HG03575 (cell line): ENCODE measurements at regions not wholly inside any gene's neighbourhood (a gene's known extent, or its start where the extent isn't known, plus 50 kb on each side); places are given as distances from the start of the nearest gene placed in this dataset.

Source experiments
- ATAC-seq: cut with Tn5 transposase; IDR thresholded peaks from one replicate; pipeline ENCODE4 v1.9.1; 2021; ENCODE audit not compliant: unreplicated experiment, insufficient number of reproducible peaks, low FRiP score; ENCODE audit errors: extremely low read depth

DNA sequence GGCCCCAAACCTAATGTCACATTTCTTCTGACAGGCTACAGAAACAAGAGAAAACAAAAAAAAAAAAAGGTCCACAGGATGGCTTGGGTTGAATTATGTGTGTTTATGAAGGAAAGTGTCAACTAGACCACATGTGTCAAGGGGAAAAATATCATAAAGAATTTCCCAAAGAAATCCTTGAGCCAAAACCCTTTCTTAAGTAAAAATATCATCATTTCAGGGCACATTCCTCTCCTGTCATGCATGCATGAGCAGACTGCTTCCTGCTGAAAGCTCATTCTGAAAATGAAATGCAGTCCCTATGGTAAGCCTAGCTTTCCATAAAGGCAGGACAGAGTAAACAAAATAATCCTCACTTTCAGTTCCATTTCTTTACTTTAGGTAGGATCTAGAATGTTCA is 85.7 kb upstream of the RBBP8 start:
- ATAC-seq = no peak

DNA sequence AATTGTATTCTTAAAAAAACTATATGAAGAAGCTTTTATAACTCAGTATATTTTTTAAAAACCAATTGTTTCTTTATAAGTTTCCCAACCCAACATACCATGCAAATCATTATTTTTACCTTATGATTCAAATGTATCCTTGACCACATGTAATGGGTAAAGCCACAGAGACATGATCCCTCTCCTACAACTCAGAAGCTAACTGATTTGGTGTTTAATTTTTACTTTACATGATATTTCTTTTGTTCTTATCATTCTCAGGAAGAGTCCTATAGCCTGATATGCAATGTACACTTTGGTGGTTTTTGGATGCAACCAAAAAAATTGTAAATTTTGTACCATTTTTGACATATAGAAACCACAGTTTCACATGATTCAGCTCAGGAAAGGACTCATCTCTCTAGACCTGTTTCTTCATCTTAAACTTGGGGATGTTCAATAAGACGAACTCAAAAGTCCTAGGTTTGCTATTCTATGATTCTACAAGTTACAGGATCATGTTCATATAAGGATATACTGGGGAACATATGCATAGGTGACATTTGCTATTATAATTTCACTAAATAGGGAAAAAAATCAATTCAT is 85.2 kb upstream of the RBBP8 start:
- no peak for ATAC-seq

DNA sequence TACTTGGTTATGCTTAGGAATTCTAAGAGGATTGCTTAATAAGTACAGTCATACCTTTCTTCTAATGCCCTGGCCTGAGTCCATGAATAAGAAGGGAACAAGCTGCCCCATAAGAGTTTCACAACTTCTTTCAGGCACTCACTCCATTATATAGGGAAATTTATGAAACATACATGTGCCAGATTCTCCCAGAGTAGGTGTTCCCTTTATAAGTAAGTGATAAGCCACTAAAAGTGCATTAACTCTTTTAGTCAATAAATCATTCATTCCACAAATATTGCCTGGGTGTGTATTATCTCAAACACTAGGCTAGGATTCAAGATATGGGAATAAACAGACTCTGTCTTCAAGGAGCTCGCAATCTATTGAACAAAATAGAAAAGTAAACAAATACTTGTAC is 84.5 kb upstream of the RBBP8 start:
- ATAC-seq = no peak

DNA sequence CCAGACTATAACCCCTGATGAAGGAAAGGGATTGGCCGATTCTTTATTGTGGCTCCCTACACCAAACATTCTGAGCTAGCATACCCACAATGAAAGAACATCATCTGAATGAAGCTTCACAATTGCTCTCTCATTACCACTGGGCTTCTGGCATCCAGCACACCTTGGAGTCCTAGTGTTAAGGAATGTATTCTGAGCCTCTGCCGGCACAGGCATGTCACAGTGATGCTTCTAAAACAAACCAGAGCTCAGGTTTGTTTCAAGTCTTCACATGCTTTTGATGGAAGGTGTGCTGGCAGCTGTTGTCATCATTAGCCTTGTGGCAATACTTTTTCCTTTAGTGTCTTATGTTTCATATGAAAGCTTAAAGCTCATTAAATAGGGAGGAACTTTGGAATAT is 76.3 kb upstream of the RBBP8 start:
- no peak for ATAC-seq

DNA sequence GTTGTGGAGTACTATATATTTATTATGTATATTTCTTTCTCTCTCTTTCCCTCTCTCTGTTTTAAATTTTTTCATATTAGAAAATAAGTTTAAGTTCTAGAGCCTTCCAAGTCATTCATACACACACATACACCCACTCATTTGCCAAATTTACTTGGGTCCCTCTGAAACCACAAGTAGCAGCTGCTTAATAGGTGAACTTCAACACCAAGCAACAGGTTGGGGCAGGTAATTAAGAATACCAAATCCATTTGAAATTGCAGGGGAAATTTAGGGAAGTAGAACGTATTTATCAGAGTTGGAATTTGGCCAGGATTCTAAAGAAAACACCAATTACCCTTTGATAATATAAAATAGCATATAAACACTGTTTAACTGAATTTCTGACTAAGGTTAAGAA is 75.0 kb upstream of the RBBP8 start:
- ATAC-seq = no peak

DNA sequence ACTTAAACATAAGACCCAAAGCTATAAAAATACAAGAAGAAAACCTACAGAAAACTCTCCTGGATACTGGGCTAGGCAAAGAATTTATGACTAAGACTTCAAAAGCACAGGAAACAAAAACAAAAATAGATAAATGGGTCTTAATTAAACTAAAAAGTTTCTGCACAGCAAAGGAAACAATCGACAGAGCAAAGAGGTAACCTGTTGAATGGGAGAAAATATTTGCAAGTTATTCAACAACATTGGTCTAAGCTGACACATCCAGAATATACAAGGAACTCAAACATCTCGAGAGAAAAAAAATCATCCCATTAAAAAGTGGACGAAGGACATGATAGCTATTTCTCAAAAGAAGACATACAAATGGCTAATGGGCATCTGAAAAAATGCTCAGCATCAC is 72.3 kb upstream of the RBBP8 start:
- no peak for ATAC-seq

DNA sequence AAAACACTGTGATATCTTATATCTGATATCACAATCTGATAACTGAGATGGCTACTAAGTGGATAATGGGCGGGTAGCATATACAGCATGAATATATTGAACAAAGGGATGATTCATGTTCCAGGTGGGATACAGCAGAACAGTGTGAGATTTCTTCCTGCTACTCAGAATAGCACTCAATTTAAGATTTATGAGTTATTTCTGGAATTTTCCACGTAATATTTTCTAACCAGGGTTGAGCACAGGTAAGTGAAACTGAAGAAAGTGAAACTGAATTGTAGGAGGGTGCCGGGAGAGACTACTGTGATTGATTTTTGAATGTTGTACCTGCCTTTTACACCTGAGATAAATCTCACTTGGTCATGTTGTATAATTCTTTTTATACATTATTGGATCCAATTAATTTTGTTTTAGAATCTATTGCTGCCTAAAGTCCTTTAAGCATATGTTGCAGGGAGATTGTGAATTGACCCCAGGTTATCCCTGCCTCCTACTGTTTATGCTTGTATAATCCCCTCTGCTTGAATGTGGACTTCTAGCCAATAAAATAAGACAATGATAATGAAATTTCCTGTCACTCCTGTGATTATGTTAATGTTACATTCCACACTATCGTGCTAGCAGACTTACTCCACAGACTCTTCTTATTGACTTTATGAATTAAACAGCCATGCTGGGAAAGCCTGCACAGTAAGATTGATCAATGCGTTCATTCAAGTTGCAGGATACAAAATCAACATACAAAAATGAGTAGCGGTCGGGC is 67.6 kb upstream of the RBBP8 start:
- ATAC-seq = no peak

DNA sequence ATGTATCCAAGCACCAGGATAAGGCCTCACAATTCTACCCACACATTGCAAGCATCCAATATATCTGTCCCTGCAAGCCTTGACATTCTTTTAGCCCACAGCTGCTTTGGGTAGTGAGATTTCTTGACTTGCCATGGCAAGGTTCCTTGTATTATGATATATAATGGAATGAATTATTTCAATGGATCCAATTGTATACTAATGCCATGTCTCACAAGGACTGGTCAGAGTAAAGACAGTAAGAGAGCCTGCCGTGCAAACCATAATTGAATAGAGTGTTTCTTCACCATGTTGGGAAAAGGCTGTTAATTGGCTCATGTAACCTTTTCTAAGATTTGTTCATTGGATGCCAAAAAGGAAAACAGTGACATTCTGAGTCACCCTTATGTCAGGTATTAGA is 64.3 kb upstream of the RBBP8 start:
- no peak for ATAC-seq

DNA sequence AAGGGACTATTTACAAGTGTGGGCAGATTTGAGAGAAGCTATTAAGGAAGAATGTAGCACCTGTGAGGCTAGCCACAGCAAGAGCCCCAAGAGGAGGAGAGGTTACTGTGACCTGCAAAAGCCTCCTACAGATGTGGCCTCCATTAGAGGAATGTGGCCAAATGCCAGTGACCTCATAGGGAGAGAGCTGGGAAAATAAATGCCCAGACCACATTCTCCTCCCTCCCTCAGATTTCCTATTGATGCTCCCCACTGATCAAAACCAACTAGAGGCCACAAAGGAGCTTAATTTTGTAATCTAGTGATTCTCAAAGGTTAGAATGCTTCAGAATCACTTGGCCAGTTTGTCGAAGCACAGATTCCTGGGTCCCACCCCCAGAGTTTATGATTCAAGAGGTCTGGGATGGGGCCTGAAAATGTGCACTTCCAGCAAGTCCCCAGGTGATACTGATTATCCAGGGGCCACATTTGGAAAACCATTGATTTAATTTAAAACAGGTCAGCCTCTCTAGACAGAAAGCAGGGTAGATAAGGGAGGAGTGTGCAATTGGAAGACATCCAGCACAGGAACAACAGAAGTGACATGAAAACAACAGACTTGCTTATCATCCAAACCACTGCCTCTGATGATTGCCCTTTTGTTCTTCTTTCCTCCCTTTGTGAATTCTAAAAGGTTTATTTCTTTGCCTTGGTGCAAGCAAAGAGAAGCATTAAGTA is 61.2 kb upstream of the RBBP8 start:
- ATAC-seq = no peak

DNA sequence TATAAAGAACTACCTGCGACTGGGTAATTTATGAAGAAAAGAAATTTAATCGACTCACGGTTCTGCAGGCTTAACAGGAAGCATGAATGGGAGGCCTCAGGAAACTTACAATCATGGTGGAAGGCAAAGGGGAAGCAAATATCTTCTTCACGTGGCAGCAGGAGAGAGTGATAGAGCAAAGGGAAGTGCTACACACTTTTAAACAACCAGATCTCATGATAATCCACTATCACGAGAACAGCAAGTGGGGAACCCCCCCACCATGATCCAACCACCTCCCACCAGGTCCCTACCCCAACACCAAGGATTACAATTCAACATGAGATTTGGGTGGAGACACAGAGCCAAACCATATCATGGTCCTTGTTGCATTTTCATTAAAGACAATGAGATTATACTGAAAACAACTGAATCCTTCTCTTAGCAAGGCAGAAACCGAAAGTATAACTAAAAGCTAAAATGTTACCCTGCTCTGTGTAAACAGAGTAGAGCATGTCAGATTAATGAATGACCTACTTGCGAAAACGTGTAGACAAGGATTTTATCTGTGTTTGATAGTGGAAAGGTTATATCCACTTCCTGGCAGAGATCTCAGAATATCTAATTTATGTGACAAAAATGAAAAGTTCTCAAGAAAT is 60.1 kb upstream of the RBBP8 start:
- ATAC-seq = no peak

DNA sequence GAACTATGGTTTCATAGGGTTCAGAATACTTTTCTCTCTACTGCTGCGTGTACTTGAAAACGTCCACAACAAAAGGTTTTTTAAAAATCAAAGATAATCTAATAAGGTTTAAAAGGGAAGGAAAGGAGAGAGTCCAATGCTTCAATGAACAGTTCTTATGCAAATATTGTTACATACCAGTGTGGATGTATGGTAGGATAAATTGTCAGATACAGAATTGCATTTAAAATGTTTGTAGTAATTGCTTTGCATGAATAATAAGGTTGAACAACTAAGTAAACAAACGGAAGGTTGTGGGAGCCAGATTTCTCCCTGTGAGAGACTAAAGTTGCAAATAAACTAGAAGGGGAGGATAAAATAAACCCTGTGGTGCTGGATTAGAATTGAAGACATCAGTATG is 53.8 kb upstream of the RBBP8 start:
- ATAC-seq = no peak

DNA sequence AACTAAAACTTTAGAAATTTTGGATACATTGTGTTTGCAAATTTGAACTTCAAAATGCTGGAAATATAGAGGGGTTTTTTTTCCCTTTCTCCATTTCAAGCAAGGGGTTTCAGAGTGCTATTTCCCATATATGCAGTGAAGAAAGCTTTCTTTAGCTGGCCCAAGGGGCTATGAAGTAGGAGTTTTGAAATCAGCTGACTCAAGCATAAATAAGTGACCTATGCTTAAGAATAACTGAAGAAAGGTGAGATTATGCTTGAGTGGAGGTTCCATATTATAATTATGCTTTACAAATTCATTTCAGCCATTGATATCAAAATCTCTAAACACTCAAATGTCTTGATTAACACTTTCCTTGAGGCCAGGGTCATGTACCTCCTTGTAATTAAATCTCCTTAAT is 51.0 kb upstream of the RBBP8 start:
- no peak for ATAC-seq

DNA sequence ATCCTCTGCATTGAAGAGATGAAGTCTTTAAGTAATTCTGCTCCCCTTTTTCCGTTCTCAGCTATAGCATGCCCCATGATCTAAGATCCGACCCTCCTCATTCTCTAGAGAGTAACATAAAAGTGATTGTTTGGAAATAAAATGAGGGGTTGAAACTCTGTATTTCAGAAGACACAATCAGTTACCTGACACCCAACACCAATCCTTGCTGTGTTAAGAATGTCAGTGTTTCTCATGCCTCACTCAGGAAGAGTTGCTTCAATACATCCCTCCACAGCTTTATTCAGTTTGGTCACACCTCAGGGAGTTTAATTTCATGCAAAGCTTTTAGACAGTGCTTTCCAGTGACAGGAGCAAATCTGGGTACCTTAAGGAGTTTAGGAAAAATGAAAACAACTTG is 49.9 kb upstream of the RBBP8 start:
- ATAC-seq = no peak
